Caco-2 (cell line): ENCODE measurements at regions not wholly inside any gene's neighbourhood (a gene's known extent, or its start where the extent isn't known, plus 50 kb on each side); places are given as distances from the start of the nearest gene placed in this dataset.

Experiments used
- BruUV-seq: library from RNA; stranded (reverse); fragments of 400-500 nt; replicated peaks from 2 replicates; lab custom pipeline; 2021; lab: Mats Ljungman, UMichigan
- CTCF ChIA-PET: fragments of 300-600 bp; sonication (Branson Sonifier 250); formaldehyde crosslinking; loops from one replicate; lab custom pipeline; 2022; ENCODE audit warnings: antibody characterized with exemption; lab: Charles Lee
- POLR2A ChIA-PET: fragments of 300-600 bp; sonication (Branson Sonifier 250); formaldehyde crosslinking; loops from one replicate; lab custom pipeline; 2022; ENCODE audit warnings: antibody characterized with exemption; lab: Charles Lee
- DNase-seq, 2 experiments: peaks; one replicate each; pipeline versions ENCODE4 v3.0.0 to v3.0.0-alpha.2; 2020 to 2022
- H3K27me3 ChIP-seq: replicated peaks from 2 replicates; pipeline ENCODE4 v1.6.0; 2011; ENCODE audit warnings: low read length; ENCODE audit not compliant: control insufficient read depth, insufficient read depth
- H3K36me3 ChIP-seq: 2 replicates; pipeline ENCODE4 v1.5.1; 2011; ENCODE audit warnings: low read length; ENCODE audit not compliant: control insufficient read depth, insufficient read depth
- H3K4me1 ChIP-seq: fragments of 250-450 bp; sonication (Bioruptor Pico); 2 replicates; pipeline ENCODE4 v1.5.1; 2020; ENCODE audit warnings: mild to moderate bottlenecking
- H3K4me3 ChIP-seq: 2 replicates; pipeline ENCODE4 v1.5.1; 2011; ENCODE audit warnings: low read depth, mild to moderate bottlenecking, control low read depth, low read length
- H3K9me3 ChIP-seq: fragments of 250-450 bp; sonication (Bioruptor Pico); 2 replicates; pipeline ENCODE4 v1.5.1; 2020; ENCODE audit warnings: mild to moderate bottlenecking, moderate library complexity
- H3K27ac Mint-ChIP-seq: one replicate; pipeline ENCODE4 v1.8.0; 2022; ENCODE audit warnings: mixed read lengths; ENCODE audit not compliant: unreplicated experiment
- H3K27me3 Mint-ChIP-seq: one replicate; pipeline ENCODE4 v1.8.0; 2022; ENCODE audit warnings: mixed read lengths; ENCODE audit not compliant: insufficient read depth, unreplicated experiment
- H3K36me3 Mint-ChIP-seq: one replicate; pipeline ENCODE4 v1.8.0; 2022; ENCODE audit warnings: mild to moderate bottlenecking, mixed read lengths; ENCODE audit not compliant: insufficient read depth, unreplicated experiment
- H3K4me1 Mint-ChIP-seq: one replicate; pipeline ENCODE4 v1.8.0; 2022; ENCODE audit warnings: low read depth, mixed read lengths; ENCODE audit not compliant: unreplicated experiment
- H3K4me3 Mint-ChIP-seq: one replicate; pipeline ENCODE4 v1.8.0; 2022; ENCODE audit warnings: mild to moderate bottlenecking, moderate library complexity, mixed read lengths; ENCODE audit not compliant: unreplicated experiment
- H3K9me3 Mint-ChIP-seq: one replicate; pipeline ENCODE4 v1.8.0; 2022; ENCODE audit warnings: mixed read lengths; ENCODE audit not compliant: unreplicated experiment
- intact Hi-C: fragments of 100-400 bp; cut with micrococcal nuclease; formaldehyde crosslinking; loops from one replicate; pipeline ENCODE4 v1.10.0; 2022; ENCODE audit not compliant: unreplicated experiment
- TF ChIP-seq, protein P1 (sequence below), 2 experiments: fragments of 200-600 bp in 1 of 2; IDR thresholded peaks; 1 replicate in 1 of 2; 2 replicates in 1 of 2; pipeline versions ENCODE4 v1.5.1 to v1.8.0; 2011 to 2022; ENCODE audit warnings: antibody characterized with exemption in 1 of 2, control low read depth in 1 of 2, inconsistent platforms in 1 of 2, low read depth in 1 of 2, low read length in 1 of 2, mild to moderate bottlenecking in 1 of 2, moderate library complexity in 1 of 2; ENCODE audit not compliant: insufficient read depth in 1 of 2, severe bottlenecking in 1 of 2, unreplicated experiment in 1 of 2

DNA sequence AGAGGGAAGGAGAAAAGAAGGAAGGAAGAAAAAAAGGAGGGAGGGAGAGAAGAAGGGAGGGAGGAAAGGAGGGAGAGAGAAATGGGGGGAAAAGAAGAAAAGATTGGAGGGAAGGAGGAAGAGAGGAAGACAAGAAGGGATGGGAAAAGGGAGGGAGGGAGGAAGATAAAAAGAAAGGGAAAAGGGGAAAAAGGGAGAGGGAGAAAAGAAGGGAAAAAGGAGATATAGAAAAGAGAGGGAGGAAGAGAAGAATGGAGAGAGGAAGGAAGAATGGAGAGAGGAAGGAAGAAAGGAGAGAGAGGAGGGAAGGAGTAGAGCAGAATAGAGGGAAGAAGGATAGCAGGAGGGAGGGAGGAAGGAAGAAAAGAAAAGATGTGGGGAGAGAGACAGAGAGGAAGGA is 334.6 kb downstream of the TSHZ3 start:
- no peak overlapping the region for H3K4me3 Mint-ChIP-seq
- no peaks in the 10 kb centered on the region for H3K27me3 Mint-ChIP-seq
- no peaks in the 10 kb centered on the region for H3K36me3 Mint-ChIP-seq
- no peaks in the 10 kb centered on the region for H3K4me1 ChIP-seq
- no peaks in the 10 kb centered on the region for H3K36me3 ChIP-seq
- DNase-seq, result no peak
- H3K27ac Mint-ChIP-seq, result no peak overlapping the region
- no peaks in the 10 kb centered on the region for H3K9me3 ChIP-seq
- ChIA-PET CTCF (no interaction called here), POLR2A (no interaction called here)
- no TSS peak for BruUV-seq
- intact Hi-C loops, result no loop called here
- no peaks in the 10 kb centered on the region for H3K27me3 ChIP-seq
- no peaks in the 10 kb centered on the region for H3K9me3 Mint-ChIP-seq
- TF ChIP-seq, protein P1, sequence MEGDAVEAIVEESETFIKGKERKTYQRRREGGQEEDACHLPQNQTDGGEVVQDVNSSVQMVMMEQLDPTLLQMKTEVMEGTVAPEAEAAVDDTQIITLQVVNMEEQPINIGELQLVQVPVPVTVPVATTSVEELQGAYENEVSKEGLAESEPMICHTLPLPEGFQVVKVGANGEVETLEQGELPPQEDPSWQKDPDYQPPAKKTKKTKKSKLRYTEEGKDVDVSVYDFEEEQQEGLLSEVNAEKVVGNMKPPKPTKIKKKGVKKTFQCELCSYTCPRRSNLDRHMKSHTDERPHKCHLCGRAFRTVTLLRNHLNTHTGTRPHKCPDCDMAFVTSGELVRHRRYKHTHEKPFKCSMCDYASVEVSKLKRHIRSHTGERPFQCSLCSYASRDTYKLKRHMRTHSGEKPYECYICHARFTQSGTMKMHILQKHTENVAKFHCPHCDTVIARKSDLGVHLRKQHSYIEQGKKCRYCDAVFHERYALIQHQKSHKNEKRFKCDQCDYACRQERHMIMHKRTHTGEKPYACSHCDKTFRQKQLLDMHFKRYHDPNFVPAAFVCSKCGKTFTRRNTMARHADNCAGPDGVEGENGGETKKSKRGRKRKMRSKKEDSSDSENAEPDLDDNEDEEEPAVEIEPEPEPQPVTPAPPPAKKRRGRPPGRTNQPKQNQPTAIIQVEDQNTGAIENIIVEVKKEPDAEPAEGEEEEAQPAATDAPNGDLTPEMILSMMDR (IDR thresholded peaks at IDR 0.05; ENCODE audit: insufficient read depth in 1 of 2, low read depth in 1 of 2, low read length in 1 of 2, severe bottlenecking in 1 of 2, unreplicated experiment in 1 of 2), result no peak
- H3K4me1 Mint-ChIP-seq, result no peaks in the 10 kb centered on the region
- H3K4me3 ChIP-seq, result no peak overlapping the region

- Mint-ChIP-seq H3K9me3 (no peaks in the 10 kb centered on the region), H3K27ac (no peak overlapping the region), H3K4me3 (no peak overlapping the region), H3K36me3 (no peaks in the 10 kb centered on the region), H3K27me3 (no peaks in the 10 kb centered on the region), H3K4me1 (no peaks in the 10 kb centered on the region)
- DNase-seq, result no peak
- H3K9me3 ChIP-seq, result no peaks in the 10 kb centered on the region
- intact Hi-C loops, result no loop called here
- no peaks in the 10 kb centered on the region for H3K4me1 ChIP-seq
- TF ChIP-seq, protein P1 (IDR thresholded peaks at IDR 0.05; ENCODE audit: insufficient read depth in 1 of 2, low read depth in 1 of 2, low read length in 1 of 2, severe bottlenecking in 1 of 2, unreplicated experiment in 1 of 2), result no peak
- no peaks in the 10 kb centered on the region for H3K36me3 ChIP-seq
- no peak overlapping the region for H3K4me3 ChIP-seq
- POLR2A ChIA-PET, result no interaction called here
- BruUV-seq, result no TSS peak
- H3K27me3 ChIP-seq, result no peaks in the 10 kb centered on the region
- CTCF ChIA-PET, result no interaction called here
Measured at GRCh38 chr19:31013384-31014020, 335.7 kb downstream of the TSHZ3 start.

GRCh38 chr19:31002518-31003244 is 346.6 kb downstream of the TSHZ3 start:
- Histone ChIP-seq H3K27me3 (no peaks in the 10 kb centered on the region), H3K4me1 (no peaks in the 10 kb centered on the region), H3K9me3 (no peaks in the 10 kb centered on the region), H3K4me3 (no peak overlapping the region), H3K36me3 (no peaks in the 10 kb centered on the region)
- intact Hi-C loops, result no loop called here
- Mint-ChIP-seq H3K4me3 (no peak overlapping the region), H3K36me3 (no peaks in the 10 kb centered on the region), H3K27me3 (peaks cover 5% of the 10 kb centered on the region), H3K27ac (no peak overlapping the region), H3K4me1 (no peaks in the 10 kb centered on the region), H3K9me3 (no peaks in the 10 kb centered on the region)
- DNase-seq, result no peak
- CTCF ChIA-PET, result no interaction called here
- TF ChIP-seq, protein P1 (IDR thresholded peaks at IDR 0.05; ENCODE audit: insufficient read depth in 1 of 2, low read depth in 1 of 2, low read length in 1 of 2, severe bottlenecking in 1 of 2, unreplicated experiment in 1 of 2), result no peak
- no TSS peak for BruUV-seq
- POLR2A ChIA-PET, result no interaction called here
